Stimulated activated CD4-positive, alpha-beta T cell treated with anti-CD3 and anti-CD28 coated beads, Interleukin-4, amount 100 ng/mL, for 24 hours (primary cell): ENCODE measurements at regions not wholly inside any gene's neighbourhood (a gene's known extent, or its start where the extent isn't known, plus 50 kb on each side); places are given as distances from the start of the nearest gene placed in this dataset.

Experiments used
- DNase-seq: peaks from one replicate; pipeline ENCODE4 v3.0.0-alpha.2; 2020

DNA sequence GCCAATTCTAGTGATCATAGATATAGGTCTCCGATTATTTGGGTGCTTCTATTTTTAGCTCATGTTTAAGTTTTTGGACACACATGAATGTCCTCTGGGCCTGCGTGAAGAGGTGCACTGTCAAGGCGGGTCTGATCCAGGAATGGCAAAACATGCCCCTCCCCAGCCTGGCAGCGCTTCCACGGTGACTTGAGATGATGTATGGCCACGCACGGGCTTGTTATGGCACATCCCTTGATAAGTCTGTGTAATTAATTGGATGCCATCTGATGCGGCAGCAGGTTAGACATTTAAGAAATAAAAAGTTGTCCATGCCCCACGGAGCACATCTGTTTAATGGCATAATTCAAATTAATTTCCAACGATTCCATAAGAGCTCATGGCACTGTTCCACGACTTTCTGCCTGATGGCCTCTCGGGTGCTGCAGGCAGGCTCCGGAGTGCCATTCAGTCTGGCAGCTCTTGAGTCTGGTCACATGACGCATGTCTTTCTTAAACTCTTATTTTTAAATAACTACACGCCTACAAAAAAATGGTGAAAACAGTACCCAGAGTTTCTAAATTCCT, 151.4 kb downstream of the ACKR3 start:
- DNase-seq: no peak

GRCh38 chr2:236724200-236724599, 154.6 kb downstream of the ACKR3 start:
- no peak for DNase-seq

GRCh38 chr2:236726701-236727450, 157.3 kb downstream of the ACKR3 start:
- no peak for DNase-seq

DNA sequence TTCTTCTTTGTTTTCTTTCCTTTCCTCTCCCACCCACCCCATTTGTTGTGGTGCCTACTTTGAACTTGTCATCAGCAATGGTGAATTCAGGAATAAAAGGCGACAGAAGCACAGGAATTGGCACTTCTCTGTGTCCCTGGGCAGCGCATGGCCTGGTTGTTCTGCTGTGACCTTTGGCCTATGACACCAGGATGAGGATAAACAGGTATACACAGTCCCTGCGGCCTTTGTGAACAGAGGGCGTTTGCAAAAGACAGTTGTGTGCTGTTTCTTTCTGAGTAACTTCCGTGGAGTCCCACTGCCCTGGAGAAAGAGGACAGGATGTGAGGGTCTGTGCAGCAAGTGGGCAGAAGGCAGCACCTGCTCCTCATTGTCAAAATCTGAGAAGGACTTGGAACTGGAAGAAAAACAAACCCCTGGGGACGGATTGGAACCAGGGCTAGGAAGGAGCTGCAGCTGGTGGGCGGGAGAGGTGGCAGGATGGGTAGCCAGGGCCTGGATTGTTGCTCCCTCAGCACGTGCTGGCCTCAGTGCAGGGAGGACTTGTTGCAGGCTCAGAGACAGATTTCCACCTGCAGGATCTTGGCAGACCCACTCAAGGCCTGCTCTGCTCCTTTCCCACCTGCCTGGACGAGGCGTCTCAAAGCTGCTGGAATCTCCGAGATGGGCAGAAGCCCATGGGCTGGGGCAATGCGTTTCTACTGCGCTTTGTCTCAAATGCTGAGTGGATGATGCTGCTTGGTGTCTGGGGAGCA, 159.5 kb downstream of the ACKR3 start:
- no peak for DNase-seq

DNA sequence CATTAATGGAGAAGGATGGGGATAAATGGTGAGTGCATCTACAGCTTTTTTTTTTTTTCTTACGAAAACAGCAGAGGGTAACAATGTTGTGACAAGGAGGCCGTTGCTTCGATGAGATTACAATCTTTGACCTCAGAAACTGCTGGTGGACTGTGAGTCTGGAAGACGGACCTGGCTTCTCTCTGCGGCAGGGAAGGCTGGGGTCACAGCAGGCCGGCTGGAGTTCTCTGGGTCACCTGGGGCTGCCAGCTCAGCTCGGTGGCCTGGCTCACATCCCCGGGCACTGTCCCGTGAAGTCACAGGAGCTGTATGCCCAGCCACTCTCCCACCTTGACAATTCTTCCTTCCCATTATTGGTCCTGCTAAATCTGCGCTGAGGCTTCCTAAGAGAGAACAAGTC, 160.8 kb downstream of the ACKR3 start:
- no peak for DNase-seq

GRCh38 chr2:236731767-236732580, 162.3 kb downstream of the ACKR3 start:
- DNase-seq: no peak

DNA sequence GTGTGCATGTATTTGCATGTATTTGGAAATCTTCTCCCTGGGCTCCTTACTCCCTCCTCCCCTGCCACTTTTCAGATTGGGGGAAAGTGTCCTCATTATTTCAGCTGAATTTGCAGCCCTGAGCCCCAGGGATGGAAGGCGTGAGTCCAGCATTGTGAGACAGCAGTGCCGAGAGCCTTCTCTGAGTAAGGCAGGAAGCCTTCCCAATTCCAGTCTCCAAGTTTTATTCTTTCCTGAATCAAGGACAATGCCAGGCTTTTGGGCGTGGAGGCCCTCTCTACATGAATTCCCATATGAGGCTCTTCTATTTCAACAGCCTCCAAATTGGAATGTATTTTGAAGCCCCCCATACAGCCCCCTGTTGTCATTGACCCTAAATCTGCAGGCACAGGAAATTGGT, 163.5 kb downstream of the ACKR3 start:
- no peak for DNase-seq

GRCh38 chr2:236735825-236736238, 166.2 kb downstream of the ACKR3 start:
- DNase-seq: no peak

- no peak for DNase-seq
These were observed 168.4 kb downstream of the ACKR3 start for GRCh38 chr2:236738030-236738429.

DNA sequence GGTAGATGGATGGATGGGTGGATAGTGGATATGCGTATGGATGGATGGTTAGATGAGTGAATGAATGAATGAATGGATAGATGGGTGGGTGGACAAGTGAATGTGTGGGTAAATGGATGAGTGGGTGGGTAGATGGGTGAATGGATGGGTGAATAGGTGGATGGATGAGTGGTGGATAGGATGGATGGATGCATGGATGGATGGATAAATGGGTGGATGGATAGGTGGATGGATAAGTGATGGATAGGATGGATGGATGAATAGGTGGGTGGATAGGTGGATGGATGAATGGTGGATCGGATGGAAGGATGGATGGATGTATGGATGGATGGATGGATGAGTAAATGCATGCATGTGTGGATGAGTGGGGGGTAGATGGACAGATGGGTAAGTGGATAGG, 169.3 kb downstream of the ACKR3 start:
- DNase-seq: no peak

- DNase-seq: no peak
These were observed 170.0 kb downstream of the ACKR3 start for GRCh38 chr2:236739663-236740062.

DNA sequence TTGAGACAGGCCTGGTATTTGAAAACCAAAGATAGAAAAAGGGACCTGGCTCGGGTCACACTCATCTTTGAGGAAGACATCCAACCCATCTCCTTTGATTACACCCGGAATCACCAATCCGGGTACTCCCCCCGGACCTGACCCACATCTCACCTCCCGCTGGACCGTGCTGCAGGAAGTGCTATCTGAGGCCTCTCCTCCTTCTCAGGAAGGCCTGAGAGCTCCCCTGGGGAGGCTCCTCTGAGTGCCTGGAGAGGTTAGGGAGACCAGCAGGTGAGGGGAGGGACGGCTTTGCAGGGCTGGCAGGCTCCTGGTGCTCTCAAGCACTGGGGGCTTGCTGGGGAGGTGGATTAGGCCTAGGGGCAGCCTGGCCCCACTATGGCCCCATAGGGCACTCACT, 170.9 kb downstream of the ACKR3 start:
- DNase-seq: no peak

- DNase-seq: no peak
These were observed 173.7 kb downstream of the ACKR3 start for GRCh38 chr2:236743039-236743920.

- no peak for DNase-seq
These were observed 174.3 kb downstream of the ACKR3 start for GRCh38 chr2:236743921-236744280.

DNA sequence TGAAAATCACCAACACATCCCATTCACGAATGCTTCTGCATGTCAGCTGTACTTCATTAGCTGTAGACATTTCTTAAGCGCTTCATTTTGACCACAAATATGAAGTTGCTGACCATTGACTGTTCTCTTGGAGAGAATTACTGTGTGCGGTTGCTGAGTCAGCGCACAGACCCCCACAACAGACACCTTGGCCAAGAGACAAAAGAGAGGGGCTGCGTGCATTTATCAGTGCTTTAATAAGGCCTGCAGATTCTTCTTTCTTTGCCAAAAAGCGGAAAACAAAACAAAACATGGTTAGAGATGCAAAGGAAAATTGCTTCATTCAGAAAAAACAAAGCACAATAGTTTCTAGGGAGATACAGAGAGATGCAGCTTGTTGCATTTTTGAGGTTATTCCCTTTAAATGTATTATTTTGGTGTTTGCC, 174.7 kb downstream of the ACKR3 start:
- DNase-seq: no peak

- no peak for DNase-seq
These were observed 175.1 kb downstream of the ACKR3 start for GRCh38 chr2:236744716-236745115.

DNA sequence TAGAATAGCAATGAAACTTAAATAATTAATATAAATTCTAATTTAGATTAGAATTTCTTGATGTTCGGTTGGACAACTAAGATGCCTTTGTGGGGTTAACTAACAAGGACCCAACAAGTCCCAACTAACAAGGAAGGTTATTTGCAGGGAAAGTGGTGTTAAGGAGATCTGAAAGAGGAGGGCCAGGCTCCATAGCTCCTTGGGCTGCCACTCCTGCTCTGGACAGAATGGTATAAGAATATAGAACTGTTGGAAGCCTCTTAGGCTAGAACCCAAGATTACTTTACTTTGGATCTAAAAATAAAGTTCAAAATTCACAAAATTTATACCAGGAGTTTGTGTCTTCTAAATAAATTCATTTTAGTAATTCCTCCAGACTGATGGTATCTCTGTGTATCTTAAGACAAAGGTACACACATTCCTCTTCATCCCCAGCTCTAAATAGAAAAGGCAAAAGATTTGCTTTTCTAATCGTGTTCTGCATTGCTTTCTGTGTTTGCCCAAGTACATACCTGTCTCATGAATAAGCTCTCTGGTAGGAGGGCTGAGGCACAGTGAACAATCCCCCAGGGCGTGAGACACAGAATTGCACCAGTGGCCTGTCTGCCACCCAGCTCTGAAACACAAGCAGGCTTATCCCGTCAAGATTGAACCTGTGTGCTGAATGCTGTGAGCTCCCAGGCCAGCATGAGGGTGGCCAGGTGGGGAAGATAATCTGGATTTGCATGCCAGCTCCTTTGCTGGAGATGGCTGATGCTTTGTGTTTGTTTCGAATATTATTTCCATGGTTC, 176.0 kb downstream of the ACKR3 start:
- DNase-seq: no peak

DNA sequence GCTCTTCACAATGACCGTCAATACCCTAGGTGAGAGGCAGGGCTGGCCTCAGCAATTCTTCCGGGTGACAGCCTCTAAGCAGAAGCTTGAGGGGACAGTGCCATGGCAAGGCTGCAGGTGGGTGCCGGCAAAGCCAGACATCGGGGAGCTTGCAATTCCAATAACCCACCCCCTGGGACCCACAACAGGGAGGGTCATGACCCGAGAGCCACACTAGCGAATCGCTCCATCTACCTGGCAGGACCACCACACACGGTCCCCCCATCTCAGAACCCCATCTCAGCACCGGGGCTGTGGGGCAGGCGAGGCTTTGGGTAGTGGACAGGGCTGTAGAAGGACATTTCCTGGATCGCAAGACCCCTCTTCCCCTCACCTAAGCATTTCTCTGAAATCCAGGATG, 177.2 kb downstream of the ACKR3 start:
- DNase-seq: no peak

DNA sequence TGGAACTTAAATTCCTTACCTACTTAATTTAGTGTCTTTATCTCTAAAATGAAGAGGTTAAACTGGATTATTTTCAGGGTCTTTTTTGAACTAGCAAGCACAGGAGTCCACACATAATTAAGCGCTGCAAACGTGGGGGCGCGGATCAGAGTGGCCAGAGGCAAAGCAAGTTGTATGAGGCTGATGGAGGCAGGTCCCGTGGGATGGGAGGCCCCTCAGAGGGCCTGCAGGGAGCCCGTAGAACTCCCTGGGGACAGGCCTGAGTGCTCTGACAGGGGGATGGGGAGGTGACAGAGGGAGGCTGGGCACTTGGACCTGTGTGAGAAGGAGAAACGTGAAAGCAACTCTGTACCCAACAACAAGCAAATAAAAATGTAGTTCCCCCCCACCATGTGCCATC, 177.8 kb downstream of the ACKR3 start:
- no peak for DNase-seq

DNA sequence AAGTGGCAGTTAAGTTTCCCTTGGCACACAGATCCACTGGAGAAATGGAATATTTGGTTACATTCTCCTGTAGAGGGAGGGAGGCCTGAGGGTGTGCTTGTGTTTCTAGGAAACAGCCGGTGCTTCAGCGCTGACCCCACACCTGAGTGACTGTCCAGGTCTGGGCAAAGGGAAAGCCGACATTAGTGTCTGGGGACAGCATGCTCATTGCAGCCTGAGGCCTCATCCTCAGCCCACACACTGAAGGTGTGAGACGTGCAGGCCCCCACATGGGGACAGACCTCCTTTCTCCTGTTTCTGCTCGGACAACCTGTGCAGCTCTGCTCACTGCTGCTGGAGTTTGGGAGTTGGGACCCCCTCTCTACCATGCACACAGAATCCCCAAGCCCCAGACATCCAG, 178.3 kb downstream of the ACKR3 start:
- no peak for DNase-seq

GRCh38 chr2:236748385-236748784, 178.8 kb downstream of the ACKR3 start:
- no peak for DNase-seq
